GM19351 (cell line): ENCODE measurements at regions not wholly inside any gene's neighbourhood (a gene's known extent, or its start where the extent isn't known, plus 50 kb on each side); places are given as distances from the start of the nearest gene placed in this dataset.
"Not testable (repeated sequence)": the region's sequence is repeated elsewhere in the genome, so short reads cannot be mapped to it uniquely, and the experiment has no call there.

Experiments
- ATAC-seq: cut with Tn5 transposase; IDR thresholded peaks from one replicate; pipeline ENCODE4 v1.9.1; 2021; ENCODE audit warnings: mild to moderate bottlenecking, moderate library complexity; ENCODE audit not compliant: unreplicated experiment

- no peak for ATAC-seq
These were observed 598.8 kb downstream of the C12orf50 start for GRCh38 chr12:87430444-87430843.

GRCh38 chr12:87428701-87429277 is 600.4 kb downstream of the C12orf50 start:
- no peak for ATAC-seq

- no peak for ATAC-seq
These were observed 601.4 kb downstream of the C12orf50 start for GRCh38 chr12:87427770-87428169.

- ATAC-seq, result no peak
These were observed 603.2 kb downstream of the C12orf50 start for GRCh38 chr12:87425942-87426554.

GRCh38 chr12:87421233-87421632 is 608.0 kb downstream of the C12orf50 start:
- not testable (repeated sequence) for ATAC-seq

GRCh38 chr12:87413784-87414183 is 615.4 kb downstream of the C12orf50 start:
- ATAC-seq, result no peak

- ATAC-seq, result no peak
These were observed 622.3 kb downstream of the C12orf50 start for GRCh38 chr12:87406926-87407325.

- ATAC-seq, result no peak
These were observed 623.3 kb downstream of the C12orf50 start for GRCh38 chr12:87405918-87406317.

- ATAC-seq, result not testable (repeated sequence)
These were observed 635.0 kb downstream of the C12orf50 start for GRCh38 chr12:87394168-87394567.

- ATAC-seq, result no peak
These were observed 640.8 kb downstream of the C12orf50 start for GRCh38 chr12:87388376-87388775.

- no peak for ATAC-seq
These were observed 643.9 kb downstream of the C12orf50 start for GRCh38 chr12:87385322-87385721.

GRCh38 chr12:87384226-87384625 is 645.0 kb downstream of the C12orf50 start:
- ATAC-seq, result no peak

GRCh38 chr12:87383680-87384079 is 645.5 kb downstream of the C12orf50 start:
- ATAC-seq, result no peak

GRCh38 chr12:87382959-87383566 is 646.1 kb downstream of the C12orf50 start:
- no peak for ATAC-seq

GRCh38 chr12:87382436-87382835 is 646.8 kb downstream of the C12orf50 start:
- no peak for ATAC-seq

- no peak for ATAC-seq
These were observed 647.5 kb downstream of the C12orf50 start for GRCh38 chr12:87381742-87382141.

- ATAC-seq, result no peak
These were observed 650.7 kb downstream of the C12orf50 start for GRCh38 chr12:87378526-87378925.

GRCh38 chr12:87376722-87377121 is 652.5 kb downstream of the C12orf50 start:
- no peak for ATAC-seq

GRCh38 chr12:87369161-87369560 is 660.0 kb downstream of the C12orf50 start:
- no peak for ATAC-seq

- ATAC-seq, result no peak
These were observed 660.9 kb downstream of the C12orf50 start for GRCh38 chr12:87368259-87368658.

- ATAC-seq, result no peak
These were observed 663.8 kb downstream of the C12orf50 start for GRCh38 chr12:87365423-87365822.

GRCh38 chr12:87363497-87364084 is 665.6 kb downstream of the C12orf50 start:
- no peak for ATAC-seq
